HG03378 (cell line): ENCODE measurements at regions not wholly inside any gene's neighbourhood (a gene's known extent, or its start where the extent isn't known, plus 50 kb on each side); places are given as distances from the start of the nearest gene placed in this dataset.
"Not testable (repeated sequence)": the region's sequence is repeated elsewhere in the genome, so short reads cannot be mapped to it uniquely, and the experiment has no call there.

Source experiments
- ATAC-seq: cut with Tn5 transposase; IDR thresholded peaks from one replicate; pipeline ENCODE4 v1.9.1; 2021; ENCODE audit warnings: mild to moderate bottlenecking, moderate library complexity; ENCODE audit not compliant: unreplicated experiment

GRCh38 chr12:105455261-105455660 is 124.8 kb downstream of the C12orf75 start:
- no peak for ATAC-seq

- no peak for ATAC-seq
These were observed 126.5 kb downstream of the C12orf75 start for GRCh38 chr12:105457026-105457425.

GRCh38 chr12:105459760-105460330 is 129.4 kb downstream of the C12orf75 start:
- no peak for ATAC-seq

- no peak for ATAC-seq
These were observed 130.9 kb downstream of the C12orf75 start for GRCh38 chr12:105461271-105461943.

- ATAC-seq, result no peak
These were observed 131.7 kb downstream of the C12orf75 start for GRCh38 chr12:105461944-105462762.

- ATAC-seq, result no peak
These were observed 132.3 kb downstream of the C12orf75 start for GRCh38 chr12:105462831-105463230.

- ATAC-seq, result no peak
These were observed 133.9 kb downstream of the C12orf75 start for GRCh38 chr12:105464406-105464805.

GRCh38 chr12:105466231-105466900 is 135.9 kb downstream of the C12orf75 start:
- no peak for ATAC-seq

- no peak for ATAC-seq
These were observed 136.6 kb downstream of the C12orf75 start for GRCh38 chr12:105466901-105467598.

GRCh38 chr12:105467710-105468366 is 137.3 kb downstream of the C12orf75 start:
- no peak for ATAC-seq

GRCh38 chr12:105468464-105468863 is 138.0 kb downstream of the C12orf75 start:
- ATAC-seq, result no peak

GRCh38 chr12:105469211-105469610 is 138.7 kb downstream of the C12orf75 start:
- no peak for ATAC-seq

- no peak for ATAC-seq
These were observed 139.2 kb downstream of the C12orf75 start for GRCh38 chr12:105469701-105470100.

- ATAC-seq, result no peak
These were observed 139.6 kb downstream of the C12orf75 start for GRCh38 chr12:105470102-105470501.

GRCh38 chr12:105470601-105471000 is 140.1 kb downstream of the C12orf75 start:
- ATAC-seq, result no peak

GRCh38 chr12:105474672-105475071 is 144.2 kb downstream of the C12orf75 start:
- ATAC-seq, result no peak

GRCh38 chr12:105476616-105477015 is 146.1 kb downstream of the C12orf75 start:
- ATAC-seq, result peak; percentile 59

GRCh38 chr12:105477873-105478272 is 147.4 kb downstream of the C12orf75 start:
- no peak for ATAC-seq

- not testable (repeated sequence) for ATAC-seq
These were observed 148.3 kb downstream of the C12orf75 start for GRCh38 chr12:105478788-105479187.

- no peak for ATAC-seq
These were observed 149.2 kb downstream of the C12orf75 start for GRCh38 chr12:105479710-105480109.
